GM23248 (cell line): ENCODE measurements at regions not wholly inside any gene's neighbourhood (a gene's known extent, or its start where the extent isn't known, plus 50 kb on each side); places are given as distances from the start of the nearest gene placed in this dataset.

Experiments used
- EZH2 ChIP-seq: fragments of 200-600 bp; sonication (generic); IDR thresholded peaks from 2 replicates; pipeline ENCODE4 v1.6.1; 2018; ENCODE audit warnings: antibody characterized with exemption, mild to moderate bottlenecking; ENCODE audit not compliant: insufficient read depth, poor library complexity, severe bottlenecking
- EZH2phosphoT487 ChIP-seq: fragments of 200-600 bp; sonication (generic); IDR thresholded peaks from 2 replicates; pipeline ENCODE4 v1.6.1; 2018; ENCODE audit warnings: antibody characterized with exemption, moderate library complexity, mild to moderate bottlenecking, low read depth; ENCODE audit not compliant: insufficient read depth

DNA sequence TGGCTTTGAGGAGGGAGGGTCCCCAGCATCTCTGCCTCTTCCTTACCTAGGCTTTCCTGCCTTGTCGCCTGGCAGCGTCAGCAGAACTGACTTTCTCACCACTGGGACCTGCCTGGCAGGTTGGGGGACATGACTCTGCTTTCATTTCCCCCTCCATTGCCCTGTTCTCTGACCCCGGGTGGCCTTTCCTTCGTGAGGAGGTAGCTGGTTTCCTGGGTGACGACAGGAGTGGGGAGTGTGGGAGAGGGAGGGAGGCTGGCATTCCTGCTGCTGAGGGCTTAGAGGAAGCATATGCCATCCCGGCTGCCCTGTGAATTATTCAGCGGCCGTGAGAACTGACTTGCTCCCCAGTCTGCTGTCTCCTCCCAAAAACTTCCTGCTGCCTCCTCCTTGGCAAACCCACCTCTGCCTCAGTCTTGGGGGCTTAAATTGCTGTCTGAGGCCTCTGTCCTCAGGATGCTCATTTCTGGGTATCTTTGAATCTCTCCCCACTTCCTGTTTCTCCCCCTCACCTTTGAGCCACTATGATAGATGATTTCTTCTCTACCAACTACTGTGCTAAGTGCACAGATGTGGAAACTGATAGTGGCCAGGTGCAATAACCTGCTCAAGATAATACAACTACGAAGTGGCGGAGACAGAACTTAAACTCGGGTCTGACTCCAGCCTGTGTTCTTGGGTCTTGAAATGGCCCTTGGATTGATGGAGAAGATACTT lies 182.0 kb upstream of the CSF3R start:
- TF ChIP-seq EZH2 (no peak), EZH2phosphoT487 (no peak)
